HT1080 (cell line): ENCODE measurements at regions not wholly inside any gene's neighbourhood (a gene's known extent, or its start where the extent isn't known, plus 50 kb on each side); places are given as distances from the start of the nearest gene placed in this dataset.

Source experiments
- DNase-seq: peaks from one replicate; pipeline ENCODE4 v3.0.0-alpha.2; 2015; ENCODE audit warnings: low read depth

DNA sequence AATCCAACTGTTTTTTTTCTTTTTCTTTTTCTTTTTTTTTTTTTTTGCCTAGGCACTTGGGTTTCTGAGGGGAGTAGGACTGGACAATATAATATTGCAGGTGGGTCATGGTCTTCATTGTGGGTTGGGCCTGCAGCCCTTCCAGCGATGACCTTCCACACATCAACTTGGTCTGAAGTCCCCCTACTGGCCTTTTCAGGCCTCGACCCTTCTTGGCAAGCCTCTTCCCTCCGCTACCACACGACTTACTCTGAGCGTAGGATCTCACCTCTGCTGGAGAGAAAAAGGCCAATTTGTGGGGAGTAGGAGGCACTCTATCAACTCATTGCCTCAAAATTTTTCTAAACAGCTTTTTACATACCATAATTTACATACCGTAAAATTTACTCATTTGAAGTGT is 51.1 kb upstream of the GRIK3 start:
- no peak for DNase-seq

DNA sequence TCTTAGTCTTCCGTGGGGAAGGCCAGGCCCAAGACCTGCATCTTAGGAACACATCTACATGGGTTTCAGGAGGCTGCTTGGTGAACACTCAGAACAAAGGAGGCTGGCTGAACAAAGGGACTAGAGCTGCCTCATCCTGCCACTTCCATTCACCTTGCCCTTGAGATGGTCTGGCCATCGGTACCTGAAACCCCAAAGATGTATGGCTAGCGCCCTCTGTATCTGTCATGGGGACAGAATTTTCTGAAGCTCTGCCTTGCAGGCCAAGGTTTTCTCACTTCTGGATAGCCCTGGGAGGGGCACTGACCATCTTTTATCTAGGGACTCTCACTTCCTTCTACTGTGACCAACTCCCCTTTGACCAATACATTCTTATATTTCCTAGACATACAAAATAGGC is 55.4 kb upstream of the GRIK3 start:
- no peak for DNase-seq

DNA sequence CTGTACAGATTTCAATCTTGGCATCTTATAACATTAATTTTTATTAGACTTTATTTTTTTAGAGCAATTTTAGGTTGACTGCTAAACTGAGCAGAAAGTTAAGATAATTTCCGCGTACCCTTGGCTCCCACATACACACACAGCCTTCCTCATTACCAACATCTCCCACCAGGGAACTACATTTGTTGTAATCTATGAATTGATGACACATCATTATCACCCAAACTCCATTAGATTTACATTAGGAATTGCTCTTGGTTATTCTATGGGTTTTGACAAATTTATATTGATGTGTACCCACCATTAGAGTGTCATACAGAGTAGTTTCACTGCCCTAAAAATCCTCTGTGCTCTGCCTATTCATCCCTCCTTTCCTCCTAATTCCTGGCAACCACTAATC is 56.4 kb upstream of the GRIK3 start:
- no peak for DNase-seq

DNA sequence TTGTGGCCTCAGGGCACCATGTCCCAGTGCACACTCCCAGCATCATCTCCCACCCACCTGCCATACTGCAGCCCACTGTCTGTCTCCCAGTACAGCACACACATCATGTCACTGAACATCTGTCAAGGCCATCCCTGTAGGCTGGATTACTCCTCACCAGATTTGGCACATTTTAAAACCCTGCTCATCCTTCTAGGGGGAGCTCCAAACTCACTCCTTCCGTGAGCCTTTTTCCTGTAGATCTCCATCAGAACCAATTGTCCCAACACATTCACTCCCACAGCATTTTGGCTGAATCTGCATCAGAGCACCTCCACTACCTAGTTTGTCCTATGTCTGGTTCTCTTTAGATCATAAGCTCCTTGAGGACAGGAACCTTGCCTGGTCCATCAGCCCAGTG is 58.6 kb upstream of the GRIK3 start:
- DNase-seq, result no peak

DNA sequence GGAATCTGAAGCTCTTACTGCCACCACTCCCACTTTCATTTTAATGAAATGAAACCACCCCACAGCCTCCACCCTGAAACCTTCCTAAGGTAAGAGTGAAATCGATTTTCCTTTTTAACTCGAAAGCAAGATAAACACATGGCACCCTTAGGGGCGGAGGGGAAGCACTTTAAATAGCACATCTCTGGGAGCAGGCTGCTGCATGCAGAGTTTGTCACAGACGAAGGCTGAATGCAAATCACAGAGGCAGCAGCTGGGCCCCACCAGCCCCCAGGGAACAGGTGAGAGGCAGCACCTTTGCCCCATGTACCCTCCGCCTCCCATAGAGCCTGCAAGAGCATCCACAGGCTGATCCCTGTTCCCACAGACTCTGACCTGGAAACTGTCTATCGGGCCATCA is 60.0 kb upstream of the GRIK3 start:
- no peak for DNase-seq

DNA sequence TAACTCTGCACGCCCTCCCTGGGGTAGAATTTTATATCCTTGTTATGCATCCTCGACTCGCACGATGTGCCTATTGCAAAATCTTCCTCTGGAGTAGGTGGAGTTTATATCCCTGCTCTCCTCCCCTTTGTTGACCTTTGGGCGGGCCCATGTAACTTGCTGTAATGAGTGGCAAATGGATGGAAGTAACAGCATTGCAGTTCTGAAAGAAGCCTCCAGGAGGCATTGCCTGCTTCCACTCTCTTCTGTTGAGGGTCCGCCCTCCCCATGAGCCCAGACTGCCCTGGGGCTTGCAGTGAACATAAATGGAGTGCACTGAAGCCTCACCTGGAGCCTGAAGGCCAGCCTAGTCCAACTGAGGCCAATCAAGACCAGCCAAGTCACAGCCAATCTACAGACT is 62.2 kb upstream of the GRIK3 start:
- DNase-seq, result peak; percentile 48

DNA sequence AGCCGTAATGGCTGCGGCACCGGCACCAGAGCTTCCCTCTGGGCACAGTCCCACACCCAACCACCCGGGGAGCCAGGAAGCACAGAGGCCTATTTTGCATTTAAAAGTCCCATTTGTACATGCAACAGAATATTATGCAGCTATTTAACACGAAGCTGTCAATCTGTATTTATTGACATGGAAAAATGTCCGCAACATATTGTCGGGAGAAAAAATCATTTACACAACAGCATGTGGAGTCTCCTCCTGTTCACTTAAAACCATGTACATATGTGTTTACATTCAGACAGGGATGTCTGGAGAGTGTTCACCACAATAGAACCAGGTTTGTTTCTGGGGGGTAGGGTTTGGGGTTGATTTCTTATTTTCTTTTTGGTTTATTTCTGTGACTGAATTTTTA is 63.4 kb upstream of the GRIK3 start:
- DNase-seq, result no peak

DNA sequence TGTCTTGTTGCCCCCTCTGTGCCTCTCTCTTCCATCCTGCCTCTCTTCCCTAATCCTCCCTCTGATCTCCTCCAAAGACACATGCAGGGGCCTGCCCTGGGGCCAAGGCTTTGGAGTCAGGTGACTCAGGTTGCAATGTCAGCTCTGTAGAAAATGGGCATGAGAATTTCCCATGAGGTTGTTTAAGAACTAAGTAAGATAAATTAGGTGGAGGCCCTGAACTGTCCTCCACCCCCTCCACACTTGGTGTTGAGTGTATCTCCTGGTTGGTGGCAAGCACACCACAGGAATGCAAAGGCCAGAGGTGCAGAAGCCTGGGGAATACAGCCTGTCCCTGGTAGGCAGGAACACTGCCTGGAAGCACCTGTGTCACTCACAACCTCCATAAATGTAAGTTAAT is 63.9 kb upstream of the GRIK3 start:
- DNase-seq, result no peak

DNA sequence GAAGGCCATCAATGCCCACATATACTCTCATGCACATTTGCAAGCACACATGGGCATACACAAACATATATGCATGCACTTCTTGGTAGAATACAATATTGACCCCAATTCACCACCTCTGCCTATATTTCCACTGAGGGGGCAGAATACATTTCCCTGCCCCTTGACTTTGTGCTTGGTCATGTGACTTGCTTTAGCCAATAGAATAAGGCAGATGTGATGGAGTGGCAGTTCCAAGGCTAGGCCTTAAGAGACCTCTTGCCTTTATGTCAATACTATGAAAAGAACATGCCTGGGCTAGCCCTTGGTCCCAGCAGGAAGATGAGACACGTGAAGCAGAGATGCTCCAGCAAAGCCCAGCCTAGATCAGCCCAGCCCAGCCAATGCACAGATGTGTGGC is 66.0 kb upstream of the GRIK3 start:
- peak; percentile 13 for DNase-seq

DNA sequence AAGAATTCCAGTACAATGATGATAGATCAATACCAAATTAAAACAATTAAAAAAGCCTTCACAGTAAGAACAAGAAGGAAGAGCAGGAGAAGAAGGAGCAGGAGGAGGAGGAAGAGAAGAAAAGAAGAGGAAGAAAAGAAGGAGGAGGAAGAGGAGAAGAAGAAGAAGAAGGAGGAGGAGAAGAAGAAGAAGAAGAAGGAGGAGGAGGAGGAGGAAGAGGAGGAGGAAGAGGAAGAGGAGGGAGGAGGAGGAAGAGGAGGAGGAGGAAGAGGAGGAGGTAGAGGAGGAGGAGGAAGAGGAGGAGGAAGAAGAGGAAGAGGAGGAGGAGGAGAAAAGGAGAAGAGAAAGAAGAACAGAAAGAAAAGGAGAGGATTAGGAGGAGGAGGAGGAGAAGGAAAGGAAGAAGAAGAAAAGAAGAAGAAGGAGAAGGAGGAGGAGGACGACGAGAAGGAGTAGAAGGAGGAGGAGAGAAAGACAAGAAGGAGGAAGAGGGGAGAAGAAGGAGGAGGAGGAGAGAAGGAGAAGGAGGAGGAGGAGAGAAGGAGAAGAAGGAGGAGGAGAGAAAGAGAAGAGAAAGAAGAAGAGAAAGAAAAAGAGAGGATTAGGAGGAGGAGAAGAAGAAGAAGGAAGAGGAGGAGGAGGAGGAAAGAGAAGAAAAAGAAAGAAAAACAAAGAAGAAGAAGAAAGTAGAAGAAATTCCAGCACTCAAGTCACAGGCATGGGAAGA is 68.5 kb upstream of the GRIK3 start:
- no peak for DNase-seq

DNA sequence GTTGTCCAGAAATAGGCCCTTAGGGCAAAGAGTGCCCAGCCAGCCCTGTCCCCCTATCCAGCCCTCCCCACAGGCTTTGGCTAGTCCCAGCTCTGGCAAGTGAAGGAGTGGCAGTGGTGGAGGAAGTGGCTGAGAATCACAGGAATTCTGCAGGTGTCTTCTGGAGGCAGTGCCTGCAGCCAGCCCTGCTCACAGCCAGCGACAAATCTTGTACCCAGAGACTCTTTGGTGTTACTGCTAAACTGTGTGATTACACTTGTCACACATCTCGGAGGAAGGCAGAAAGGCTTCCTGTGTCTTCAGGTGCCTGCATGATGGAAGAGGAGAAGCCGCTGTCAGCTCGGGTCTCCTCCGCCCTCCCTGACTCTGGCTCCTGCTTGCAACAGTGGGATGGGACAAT is 71.6 kb upstream of the GRIK3 start:
- DNase-seq, result no peak

DNA sequence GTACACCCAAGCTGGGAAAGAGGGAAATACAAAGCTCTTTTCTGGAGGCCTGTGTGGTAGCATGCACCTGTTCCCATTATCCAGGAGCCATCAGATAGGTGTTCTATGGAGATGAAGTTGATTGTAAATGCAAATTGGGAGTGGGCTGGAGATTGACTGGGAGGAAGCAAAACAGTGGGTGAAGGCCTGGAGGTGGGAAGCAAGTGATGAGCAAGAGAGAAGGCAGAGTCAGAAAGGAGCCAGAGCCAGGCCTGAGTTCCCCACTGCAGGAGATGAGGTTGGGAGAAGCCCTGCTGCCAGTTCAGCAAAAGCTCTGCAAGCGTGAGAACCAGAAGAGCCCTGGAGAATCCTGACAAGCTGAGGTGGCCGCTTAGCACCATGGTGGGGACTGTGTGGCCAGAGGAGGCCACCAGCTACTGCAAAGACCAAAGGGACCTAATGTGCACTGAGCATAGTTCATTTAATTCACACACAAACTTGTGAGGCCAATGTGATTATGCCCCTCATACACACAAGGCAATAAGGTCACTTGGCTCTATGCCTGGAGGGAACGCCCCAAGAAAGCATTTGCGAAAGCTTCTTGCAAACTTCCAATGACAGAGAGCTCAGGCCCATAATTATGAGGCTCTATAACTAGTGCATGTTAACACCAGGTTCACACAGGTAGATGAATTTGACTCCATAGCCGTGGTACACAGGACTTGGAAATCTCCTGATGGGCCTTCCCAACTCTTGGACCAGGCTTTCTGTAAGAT is 73.0 kb upstream of the GRIK3 start:
- no peak for DNase-seq

DNA sequence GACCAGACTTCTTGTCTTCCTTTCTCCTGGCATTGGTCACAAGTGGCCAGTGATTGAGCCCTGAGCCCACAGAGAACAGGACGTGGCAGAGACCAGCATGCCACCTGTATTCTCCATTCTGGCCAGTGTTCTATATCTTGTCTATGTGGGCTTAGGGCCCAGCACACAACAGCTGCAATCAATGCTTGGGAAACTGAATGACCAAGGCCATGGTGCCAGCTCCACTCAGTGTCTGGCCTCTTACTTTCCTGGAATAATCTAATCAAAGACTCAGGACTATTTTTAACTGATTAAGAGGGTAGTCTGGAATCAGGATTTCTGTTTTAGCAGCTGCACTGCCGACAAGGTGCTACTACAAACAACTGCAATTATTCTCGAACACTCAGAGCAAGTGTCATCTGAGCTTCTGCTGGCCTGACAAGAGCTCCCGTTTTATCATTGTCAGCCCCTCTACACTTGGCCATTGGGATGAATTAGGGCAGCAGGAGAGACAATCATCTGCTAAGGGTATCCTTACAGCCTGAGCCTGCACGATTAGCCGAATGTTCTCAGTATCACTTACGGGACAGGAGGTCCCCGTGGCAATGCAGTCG is 74.4 kb upstream of the GRIK3 start:
- no peak for DNase-seq

DNA sequence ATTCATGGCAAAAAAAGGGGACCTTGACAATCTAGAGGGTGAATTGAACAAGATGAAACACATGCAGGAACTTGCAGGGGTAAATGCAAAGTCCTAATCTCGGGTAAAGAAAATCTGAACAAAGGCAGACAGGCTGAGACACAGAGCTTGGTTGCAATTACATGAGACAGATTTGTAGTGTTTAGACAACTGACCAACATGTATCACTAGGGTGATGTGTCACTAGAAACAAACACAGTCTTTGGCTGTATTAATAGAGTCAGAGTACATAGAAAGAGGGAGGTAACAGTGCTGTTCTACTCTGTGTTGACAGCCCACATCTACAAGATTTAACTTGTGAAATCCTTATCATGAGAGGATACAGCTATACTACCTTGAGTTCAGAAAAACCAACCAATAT is 78.1 kb upstream of the GRIK3 start:
- DNase-seq, result no peak

DNA sequence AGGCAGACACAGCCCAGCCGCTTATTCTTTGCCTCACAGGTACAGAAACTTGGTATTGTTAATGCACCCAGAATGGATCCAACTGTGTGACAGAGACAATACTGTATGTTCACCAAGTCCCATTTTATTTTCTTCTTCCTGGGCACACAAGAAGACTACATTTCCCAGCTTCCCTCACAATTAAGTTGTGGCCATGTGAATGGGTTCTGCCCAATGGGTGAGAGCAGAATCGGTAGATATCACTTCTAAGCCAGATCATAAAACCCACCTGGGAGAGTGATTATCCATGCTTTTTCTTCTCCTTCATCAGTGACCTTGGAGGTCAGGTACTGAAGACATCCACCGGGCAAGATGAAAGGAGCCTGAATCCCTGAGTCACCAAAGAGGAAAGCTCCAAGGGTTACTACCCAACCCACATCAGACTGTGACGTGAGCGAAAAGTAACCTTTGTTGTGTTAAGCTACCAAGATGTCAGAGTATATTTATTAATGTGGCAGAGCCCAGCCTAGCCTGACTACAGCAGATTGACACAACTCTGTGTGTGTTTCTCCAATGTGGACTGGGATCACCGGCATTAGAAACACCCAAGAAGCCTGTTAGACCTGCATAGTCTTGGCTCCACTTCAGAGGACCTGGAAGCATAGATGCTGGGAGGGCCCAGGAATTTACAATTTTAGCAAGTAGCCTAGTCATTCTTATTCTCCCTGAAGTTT is 79.1 kb upstream of the GRIK3 start:
- no peak for DNase-seq

DNA sequence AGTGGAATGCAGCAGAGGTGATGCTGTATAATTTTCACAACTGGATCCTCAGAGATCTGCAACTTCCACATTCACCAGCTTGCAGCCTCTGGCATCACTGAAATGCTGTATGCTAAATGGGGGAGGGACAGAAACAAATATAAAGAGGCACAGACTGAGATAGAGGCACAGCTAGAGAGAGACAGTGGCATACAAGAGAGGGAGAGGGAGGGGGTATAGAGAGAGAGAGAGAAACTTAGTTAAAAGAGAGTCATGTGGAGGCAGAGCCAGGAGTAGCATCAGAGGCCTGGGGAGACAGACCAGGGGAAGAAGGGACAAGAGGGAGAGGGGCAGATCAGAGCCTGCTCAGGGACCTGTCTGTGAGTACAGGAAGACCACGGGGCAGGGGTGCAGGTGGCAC is 84.5 kb upstream of the GRIK3 start:
- no peak for DNase-seq

DNA sequence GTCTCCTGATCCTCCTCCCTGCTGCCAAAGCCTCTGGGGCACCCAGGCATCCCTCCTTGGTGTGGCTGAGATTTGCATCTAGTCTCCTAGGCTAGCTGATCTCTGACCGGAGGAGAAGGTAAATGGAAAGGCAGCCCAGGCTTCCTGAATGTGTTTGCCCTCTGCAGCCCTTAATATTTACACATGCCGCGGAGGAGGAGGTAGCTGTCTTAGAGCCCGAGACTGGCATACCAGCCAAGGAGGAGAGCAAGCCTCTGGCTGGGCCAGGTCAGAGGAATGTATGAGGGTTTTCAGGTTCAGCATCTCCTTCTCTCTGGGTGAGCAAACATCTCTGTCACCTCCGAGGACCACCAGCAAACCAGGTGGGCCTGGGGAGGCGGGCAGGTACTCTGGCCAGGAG is 86.0 kb upstream of the GRIK3 start:
- no peak for DNase-seq

DNA sequence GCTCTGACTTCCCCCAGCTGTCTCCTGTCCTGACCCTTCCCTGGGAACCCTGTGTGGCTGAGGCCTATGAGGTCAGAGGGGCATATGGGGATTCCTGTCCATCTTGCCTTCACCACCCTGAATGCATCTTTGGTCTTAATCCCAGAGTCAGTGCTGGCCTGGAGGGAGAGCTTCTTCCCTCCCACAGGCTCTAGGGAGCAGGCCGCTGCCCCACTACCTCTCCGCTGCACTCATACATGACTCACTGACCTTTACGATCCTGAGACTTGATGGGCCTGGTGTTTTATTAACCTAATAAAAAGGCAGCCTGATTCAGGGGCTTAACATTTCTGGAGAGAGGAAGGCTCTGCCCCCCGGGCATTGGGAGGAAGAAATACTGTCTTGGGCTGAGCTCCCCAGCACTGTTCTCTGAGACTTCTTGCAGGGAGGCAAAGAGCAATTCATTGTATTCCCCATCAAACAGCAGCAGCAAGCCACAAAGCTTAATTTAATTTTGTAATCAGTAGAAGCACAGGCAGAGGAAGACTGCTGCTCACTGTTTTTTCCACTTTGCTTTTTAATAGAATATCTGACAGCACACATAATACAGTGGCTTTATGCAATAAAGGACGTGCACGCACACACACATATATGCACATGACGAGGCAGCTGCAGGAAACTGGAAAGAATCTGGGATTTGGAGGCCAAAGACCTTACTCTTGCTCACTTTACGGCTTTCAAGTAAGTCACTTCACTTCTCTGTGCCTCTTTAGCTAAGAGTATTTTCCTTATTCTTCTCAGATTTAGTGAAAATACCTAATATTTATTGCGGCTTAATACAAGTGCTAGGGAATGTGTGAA is 89.2 kb upstream of the GRIK3 start:
- DNase-seq, result no peak

DNA sequence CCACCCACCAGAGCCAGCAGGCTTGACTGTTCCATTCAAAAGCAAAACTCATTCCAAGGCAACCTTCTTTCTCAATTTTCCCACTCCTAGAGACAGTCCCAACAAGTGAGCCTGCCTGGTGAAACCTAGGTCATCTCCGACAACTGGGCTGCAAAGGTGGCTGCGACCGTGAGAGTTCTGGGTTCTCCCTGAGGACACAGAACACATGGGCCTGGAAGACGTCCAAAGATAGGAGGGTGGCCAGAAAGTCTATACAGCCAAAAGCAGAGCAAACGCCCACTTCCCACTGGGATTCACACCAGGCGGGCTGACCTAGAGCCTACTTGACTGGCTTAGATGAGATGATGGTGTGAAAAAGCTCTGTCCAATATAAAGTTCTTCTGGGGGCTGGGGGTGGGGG is 90.2 kb upstream of the GRIK3 start:
- DNase-seq, result no peak

DNA sequence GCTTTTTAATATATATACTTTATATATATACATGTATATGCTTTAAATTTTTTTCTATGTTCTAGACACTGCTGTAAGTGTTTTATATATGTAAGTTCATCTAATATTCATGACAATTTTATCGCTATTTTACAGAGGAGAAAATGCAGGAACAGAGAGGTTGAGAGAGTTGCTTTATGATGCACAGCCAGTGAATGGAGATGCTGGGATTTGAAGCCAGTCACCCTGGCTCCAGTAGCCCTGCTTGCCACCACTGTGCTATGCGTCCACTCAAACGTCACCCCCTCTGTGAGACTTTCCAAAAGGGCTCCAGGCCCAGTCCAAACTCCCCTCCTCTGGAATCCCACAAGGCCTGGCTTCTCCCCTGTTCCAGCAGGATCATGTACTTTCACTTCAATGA is 91.0 kb upstream of the GRIK3 start:
- DNase-seq, result no peak

DNA sequence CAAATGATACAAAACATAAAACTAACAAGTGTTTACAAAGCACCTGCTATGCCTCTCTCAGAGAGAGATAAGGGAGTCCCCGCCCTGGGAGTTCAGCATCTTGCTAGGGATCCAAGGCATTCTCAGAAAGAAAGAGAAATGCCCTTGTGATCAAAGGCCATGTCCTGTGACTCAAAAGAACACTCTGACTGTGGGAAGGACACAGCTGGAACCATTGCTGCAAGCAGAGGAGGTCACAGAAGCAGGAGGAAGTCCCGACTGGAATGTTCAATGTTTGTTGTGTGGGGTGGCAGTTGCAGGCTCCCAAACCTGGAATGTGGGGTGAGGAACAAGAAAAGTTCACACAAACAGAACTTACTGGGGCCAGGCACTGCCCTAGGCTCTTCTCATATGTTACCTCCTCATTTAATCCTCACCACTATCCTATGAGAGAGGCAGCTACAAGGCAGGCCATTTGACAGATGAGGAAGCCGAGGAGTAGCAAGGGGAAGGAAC is 93.0 kb upstream of the GRIK3 start:
- no peak for DNase-seq
